Kidney glomerular epithelial cell (primary cell): ENCODE measurements at regions not wholly inside any gene's neighbourhood (a gene's known extent, or its start where the extent isn't known, plus 50 kb on each side); places are given as distances from the start of the nearest gene placed in this dataset.
"Not testable (repeated sequence)": the region's sequence is repeated elsewhere in the genome, so short reads cannot be mapped to it uniquely, and the experiment has no call there.

ENCODE experiments used
- DNase-seq: peaks from one replicate; lab custom pipeline; 2025; lab: John Stamatoyannopoulos, UW

GRCh38 chr6:170058878-170059485 is 231.9 kb downstream of the DLL1 start:
- DNase-seq = no peak

- DNase-seq = no peak
These were observed 232.7 kb downstream of the DLL1 start for GRCh38 chr6:170057961-170058877.

- DNase-seq = no peak
These were observed 233.7 kb downstream of the DLL1 start for GRCh38 chr6:170057034-170057734.

- no peak for DNase-seq
These were observed 234.6 kb downstream of the DLL1 start for GRCh38 chr6:170056278-170056711.

- not testable (repeated sequence) for DNase-seq
These were observed 235.1 kb downstream of the DLL1 start for GRCh38 chr6:170055797-170056196.

- no peak for DNase-seq
These were observed 236.8 kb downstream of the DLL1 start for GRCh38 chr6:170053966-170054661.

- no peak for DNase-seq
These were observed 237.7 kb downstream of the DLL1 start for GRCh38 chr6:170052991-170053821.

GRCh38 chr6:170051229-170052172 is 239.4 kb downstream of the DLL1 start:
- DNase-seq = no peak

GRCh38 chr6:170050591-170051041 is 240.3 kb downstream of the DLL1 start:
- no peak for DNase-seq

GRCh38 chr6:170049641-170050561 is 241.0 kb downstream of the DLL1 start:
- DNase-seq = no peak

- no peak for DNase-seq
These were observed 242.1 kb downstream of the DLL1 start for GRCh38 chr6:170048615-170049256.

GRCh38 chr6:170047823-170048222 is 243.1 kb downstream of the DLL1 start:
- no peak for DNase-seq

GRCh38 chr6:170046791-170047626 is 243.9 kb downstream of the DLL1 start:
- no peak for DNase-seq

GRCh38 chr6:170045981-170046667 is 244.8 kb downstream of the DLL1 start:
- no peak for DNase-seq

- DNase-seq = no peak
These were observed 245.3 kb downstream of the DLL1 start for GRCh38 chr6:170045563-170045960.

GRCh38 chr6:170044836-170045562 is 245.9 kb downstream of the DLL1 start:
- DNase-seq = no peak
